ENCODE measurements at regions not wholly inside any gene's neighbourhood (a gene's known extent, or its start where the extent isn't known, plus 50 kb on each side); places are given as distances from the start of the nearest gene placed in this dataset.

DNA sequence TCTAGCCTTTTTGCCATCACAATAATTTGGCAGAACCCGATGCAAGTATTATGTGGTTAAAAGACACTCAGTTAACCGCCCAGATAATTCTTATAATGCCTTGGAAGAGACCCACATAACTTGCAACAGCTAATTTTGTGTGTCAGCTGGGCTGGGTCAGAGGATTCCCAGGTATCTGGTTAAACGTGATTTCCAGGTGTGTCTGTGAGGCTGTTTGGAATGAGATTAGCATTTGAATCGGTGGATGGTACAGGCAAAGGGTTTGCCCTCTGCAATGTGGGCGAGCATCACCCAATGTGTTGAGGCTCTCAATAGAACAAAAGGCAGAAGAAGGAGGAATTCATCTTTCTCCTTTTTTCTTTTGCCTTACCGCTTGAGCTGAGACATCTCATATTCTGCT, 314.2 kb upstream of the PUDP start:
- TF ChIP-seq, protein P1, sequence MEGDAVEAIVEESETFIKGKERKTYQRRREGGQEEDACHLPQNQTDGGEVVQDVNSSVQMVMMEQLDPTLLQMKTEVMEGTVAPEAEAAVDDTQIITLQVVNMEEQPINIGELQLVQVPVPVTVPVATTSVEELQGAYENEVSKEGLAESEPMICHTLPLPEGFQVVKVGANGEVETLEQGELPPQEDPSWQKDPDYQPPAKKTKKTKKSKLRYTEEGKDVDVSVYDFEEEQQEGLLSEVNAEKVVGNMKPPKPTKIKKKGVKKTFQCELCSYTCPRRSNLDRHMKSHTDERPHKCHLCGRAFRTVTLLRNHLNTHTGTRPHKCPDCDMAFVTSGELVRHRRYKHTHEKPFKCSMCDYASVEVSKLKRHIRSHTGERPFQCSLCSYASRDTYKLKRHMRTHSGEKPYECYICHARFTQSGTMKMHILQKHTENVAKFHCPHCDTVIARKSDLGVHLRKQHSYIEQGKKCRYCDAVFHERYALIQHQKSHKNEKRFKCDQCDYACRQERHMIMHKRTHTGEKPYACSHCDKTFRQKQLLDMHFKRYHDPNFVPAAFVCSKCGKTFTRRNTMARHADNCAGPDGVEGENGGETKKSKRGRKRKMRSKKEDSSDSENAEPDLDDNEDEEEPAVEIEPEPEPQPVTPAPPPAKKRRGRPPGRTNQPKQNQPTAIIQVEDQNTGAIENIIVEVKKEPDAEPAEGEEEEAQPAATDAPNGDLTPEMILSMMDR (IDR thresholded peaks at IDR 0.05): no peak
- TF ChIP-seq POLR2A (IDR thresholded peaks at IDR 0.05) (no peak), POLR2AphosphoS5 (IDR thresholded peaks at IDR 0.05) (no peak)
